ENCODE measurements at regions not wholly inside any gene's neighbourhood (a gene's known extent, or its start where the extent isn't known, plus 50 kb on each side); places are given as distances from the start of the nearest gene placed in this dataset.

DNA sequence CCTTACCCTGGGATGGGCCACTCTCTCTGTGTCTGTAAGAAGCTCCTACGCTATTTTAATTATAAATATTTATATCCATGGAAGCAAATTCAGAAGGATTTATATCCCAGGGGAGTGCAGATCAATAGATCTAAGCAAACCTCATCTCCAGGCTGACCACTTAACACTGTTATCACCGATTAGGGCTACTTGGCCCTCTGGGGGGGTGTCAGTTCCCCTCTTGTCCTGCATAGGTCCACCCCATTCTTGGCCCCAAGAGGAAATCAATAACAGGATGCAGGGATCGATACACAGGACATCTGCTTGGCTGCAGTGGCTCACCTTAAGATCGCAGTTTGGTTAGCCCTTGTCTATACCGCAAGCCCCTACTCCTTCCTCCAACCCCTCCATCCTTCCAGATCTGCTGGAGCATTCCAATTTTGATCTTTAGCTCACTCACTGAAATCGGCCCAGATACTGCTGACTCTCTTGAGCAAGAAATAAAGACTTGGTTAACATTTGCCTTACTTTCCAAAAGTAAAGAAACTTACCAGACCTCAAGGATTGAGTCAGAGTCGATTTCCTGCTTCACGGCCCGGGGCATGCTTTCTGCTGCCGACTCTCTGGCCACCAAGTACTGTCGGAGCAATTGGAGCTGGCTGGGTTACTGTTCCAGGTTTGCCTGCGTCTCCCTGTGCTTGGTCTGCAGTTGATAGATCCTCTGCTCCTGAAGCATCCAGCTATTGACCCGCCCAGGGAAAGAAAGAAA is 112.3 kb upstream of the PMFBP1 start:
- no peak overlapping the region for H3K4me3 ChIP-seq (ENCODE audit: low read depth, low read length)
- TF ChIP-seq CTCF (IDR thresholded peaks at IDR 0.05; ENCODE audit: insufficient read depth, low read length), result no peak
- no peak for DNase-seq (ENCODE audit: low read depth)

DNA sequence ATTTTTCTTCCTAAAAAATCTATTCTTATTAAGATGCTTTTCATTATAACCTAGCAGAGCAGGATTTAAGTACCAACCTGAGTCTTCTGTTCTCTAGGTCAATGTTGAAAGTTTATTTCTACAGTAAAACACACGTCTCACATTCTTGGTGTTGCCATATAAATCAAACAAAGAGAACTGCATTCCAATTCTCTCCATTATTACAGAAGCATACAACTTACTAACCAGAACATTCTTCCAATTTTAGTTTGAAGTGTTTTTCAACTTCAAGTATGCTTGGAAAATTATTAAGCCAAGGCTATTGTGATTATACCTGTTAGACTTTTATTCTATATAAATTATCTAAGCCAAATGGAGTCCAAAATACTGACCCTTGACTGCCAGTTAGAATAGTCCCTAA is 110.4 kb upstream of the PMFBP1 start:
- no peak for TF ChIP-seq CTCF (IDR thresholded peaks at IDR 0.05; ENCODE audit: insufficient read depth, low read length)
- H3K4me3 ChIP-seq (ENCODE audit: low read depth, low read length), result no peak overlapping the region
- no peak for DNase-seq (ENCODE audit: low read depth)

DNA sequence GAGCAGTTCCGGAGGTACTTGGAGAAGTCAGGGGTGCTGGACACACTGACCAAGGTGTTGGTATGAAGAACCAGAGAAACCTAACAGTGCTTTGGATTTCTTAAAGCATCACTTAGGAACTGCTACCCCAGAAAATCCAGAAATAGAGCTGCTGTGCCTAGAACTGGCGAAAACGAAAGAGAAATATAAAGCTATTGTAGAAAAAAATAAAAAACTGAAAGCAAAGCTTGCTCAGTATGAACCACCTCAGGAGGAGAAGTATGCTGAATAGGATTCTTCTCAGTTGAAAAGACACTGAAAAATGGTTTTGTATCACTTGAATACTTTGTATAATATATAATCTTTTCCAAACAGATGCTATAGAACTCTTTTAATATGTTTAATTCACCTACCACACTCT is 106.3 kb upstream of the PMFBP1 start:
- DNase-seq (ENCODE audit: low read depth), result no peak
- no peak for TF ChIP-seq CTCF (IDR thresholded peaks at IDR 0.05; ENCODE audit: insufficient read depth, low read length)
- H3K4me3 ChIP-seq (ENCODE audit: low read depth, low read length), result no peak overlapping the region

GRCh38 chr16:72277749-72278148 is 105.8 kb upstream of the PMFBP1 start:
- no peak for DNase-seq (ENCODE audit: low read depth)
- no peak overlapping the region for H3K4me3 ChIP-seq (ENCODE audit: low read depth, low read length)
- no peak for TF ChIP-seq CTCF (IDR thresholded peaks at IDR 0.05; ENCODE audit: insufficient read depth, low read length)

DNA sequence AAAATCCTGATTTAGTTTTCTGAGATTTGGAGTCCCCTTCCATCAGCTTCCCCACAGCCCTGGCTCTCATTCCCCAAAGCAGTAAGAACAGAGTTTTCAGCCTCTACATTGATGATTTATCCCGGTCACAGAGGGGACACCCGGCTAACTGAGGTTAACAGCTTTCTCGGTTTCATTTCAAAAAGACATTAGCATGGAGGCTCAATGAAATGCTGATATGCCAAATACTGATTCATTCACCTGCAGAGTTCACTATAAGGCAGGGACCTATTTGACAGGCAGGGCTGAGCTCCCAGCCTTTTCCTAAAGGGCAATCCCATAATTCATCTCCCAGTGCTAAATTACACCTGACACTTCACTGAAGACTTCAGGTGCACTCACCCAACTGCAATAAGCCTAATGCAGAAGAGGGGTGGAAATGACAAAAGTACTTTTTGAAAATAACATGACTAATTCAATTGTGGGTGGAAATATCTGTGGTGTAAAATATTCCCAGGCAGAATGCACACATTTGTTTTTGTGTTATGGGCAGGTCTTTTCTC is 99.8 kb upstream of the PMFBP1 start:
- TF ChIP-seq CTCF (IDR thresholded peaks at IDR 0.05; ENCODE audit: insufficient read depth, low read length), result no peak
- no peak for DNase-seq (ENCODE audit: low read depth)
- no peak overlapping the region for H3K4me3 ChIP-seq (ENCODE audit: low read depth, low read length)

DNA sequence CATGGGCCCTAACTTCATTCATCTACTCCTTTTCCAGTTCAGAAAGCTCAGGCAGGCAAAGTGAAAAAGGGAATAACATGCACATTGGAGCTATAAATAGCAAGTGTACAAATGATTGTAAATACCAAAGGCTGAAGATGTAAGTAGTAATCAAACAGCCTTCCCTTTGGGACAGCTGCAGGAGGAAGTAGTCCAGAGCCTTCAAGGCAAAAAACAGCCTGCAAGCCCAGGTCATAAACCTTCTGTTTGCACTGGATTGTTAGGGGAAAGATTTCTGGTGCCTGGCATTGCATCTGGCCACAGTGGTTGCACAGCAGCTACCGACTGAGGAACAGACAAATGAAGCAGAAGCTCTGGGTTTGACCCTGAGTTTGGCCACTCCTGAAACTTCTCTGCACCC is 98.6 kb upstream of the PMFBP1 start:
- H3K4me3 ChIP-seq (ENCODE audit: low read depth, low read length), result no peak overlapping the region
- DNase-seq (ENCODE audit: low read depth), result no peak
- no peak for TF ChIP-seq CTCF (IDR thresholded peaks at IDR 0.05; ENCODE audit: insufficient read depth, low read length)

DNA sequence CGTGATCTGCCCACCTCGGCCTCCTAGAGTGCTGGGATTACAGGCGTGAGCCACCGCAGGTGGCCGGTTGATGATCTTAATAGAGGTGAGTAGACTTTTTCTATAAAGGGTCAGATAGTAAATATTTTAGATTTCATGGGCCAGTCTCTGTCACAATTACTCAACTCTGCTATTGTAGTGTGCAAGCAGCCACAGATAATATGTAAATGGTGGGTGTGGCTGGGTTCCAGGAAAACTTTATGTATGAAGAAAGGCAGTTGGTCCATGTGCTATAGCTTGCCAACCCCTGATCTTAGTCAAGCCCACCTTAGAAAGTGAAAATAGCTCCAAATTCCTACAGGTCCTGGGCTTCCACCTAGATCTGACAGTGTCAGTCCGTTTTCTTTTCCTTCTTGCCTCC is 94.9 kb upstream of the PMFBP1 start:
- TF ChIP-seq CTCF (IDR thresholded peaks at IDR 0.05; ENCODE audit: insufficient read depth, low read length), result no peak
- no peak overlapping the region for H3K4me3 ChIP-seq (ENCODE audit: low read depth, low read length)
- DNase-seq (ENCODE audit: low read depth), result no peak

Data from fibroblast of the aortic adventitia (primary cell).